ENCODE measurements at regions not wholly inside any gene's neighbourhood (a gene's known extent, or its start where the extent isn't known, plus 50 kb on each side); places are given as distances from the start of the nearest gene placed in this dataset.

- no peaks in the 10 kb centered on the region for H3K27me3 ChIP-seq (ENCODE audit: control insufficient read depth, extremely low read depth, insufficient read depth, low read length)
- H3K9me3 ChIP-seq (ENCODE audit: control insufficient read depth, low read depth, low read length), result no peaks in the 10 kb centered on the region
- H4K20me1 ChIP-seq (ENCODE audit: control insufficient read depth, extremely low read depth, insufficient read depth, low read length), result no peaks in the 10 kb centered on the region
- H3K36me3 ChIP-seq (ENCODE audit: control insufficient read depth in 2 of 2, extremely low read depth in 1 of 2, insufficient read depth in 2 of 2, low read length in 2 of 2), result no peaks in the 10 kb centered on the region
- H3K9ac ChIP-seq (ENCODE audit: control insufficient read depth, extremely low read depth, insufficient read depth, low read length), result no peak overlapping the region
- no peak overlapping the region for H3K27ac ChIP-seq (ENCODE audit: control insufficient read depth, insufficient read depth, low read length)
- H3K9me1 ChIP-seq (ENCODE audit: control insufficient read depth, extremely low read depth, insufficient read depth, low read length), result no peaks in the 10 kb centered on the region
- H3K79me2 ChIP-seq (ENCODE audit: control insufficient read depth, insufficient read depth, low read length), result no peaks in the 10 kb centered on the region
- no peak overlapping the region for H2AFZ ChIP-seq (ENCODE audit: control insufficient read depth, low read length)
- FAIRE-seq (no peak), DNase-seq (ENCODE audit: low read depth, low spot score) (no peak)
- TF ChIP-seq EZH2 (IDR thresholded peaks at IDR 0.05; ENCODE audit: low read length) (no peak), CTCF (optimal IDR thresholded peaks at IDR 0.05 in 1 of 3, IDR thresholded peaks at IDR 0.05 in 1 of 3, conservative IDR thresholded peaks at IDR 0.05 in 1 of 3; ENCODE audit: extremely low read depth in 1 of 3, insufficient read depth in 2 of 3, low read length in 3 of 3) (no peak)
- no peak overlapping the region for H3K4me2 ChIP-seq (ENCODE audit: control insufficient read depth, extremely low read depth, insufficient read depth, low read depth, low read length)
- dilution Hi-C loops (cut with MboI; ENCODE audit: extremely low pct_ligation_motif_present, low sequenced_read_pairs), result no loop called here
- no peak overlapping the region for H3K4me3 ChIP-seq (ENCODE audit: control insufficient read depth in 2 of 3, extremely low read depth in 1 of 3, insufficient read depth in 2 of 3, low read depth in 1 of 3, low read length in 3 of 3)
- H3K4me1 ChIP-seq (ENCODE audit: control insufficient read depth, extremely low read depth, insufficient read depth, low read length), result no peaks in the 10 kb centered on the region
Observed at GRCh38 chrX:4841216-4841745, 1127.8 kb upstream of the PRKX start.

GRCh38 chrX:4831574-4831973 is 1118.1 kb upstream of the PRKX start:
- FAIRE-seq (no peak), DNase-seq (ENCODE audit: low read depth, low spot score) (no peak)
- H3K9ac ChIP-seq (ENCODE audit: control insufficient read depth, extremely low read depth, insufficient read depth, low read length), result no peak overlapping the region
- dilution Hi-C loops (cut with MboI; ENCODE audit: extremely low pct_ligation_motif_present, low sequenced_read_pairs), result no loop called here
- no peak overlapping the region for H3K4me2 ChIP-seq (ENCODE audit: control insufficient read depth, extremely low read depth, insufficient read depth, low read depth, low read length)
- H3K9me3 ChIP-seq (ENCODE audit: control insufficient read depth, low read depth, low read length), result peaks cover 2% of the 10 kb centered on the region
- H2AFZ ChIP-seq (ENCODE audit: control insufficient read depth, low read length), result no peak overlapping the region
- H3K4me3 ChIP-seq (ENCODE audit: control insufficient read depth in 2 of 3, extremely low read depth in 1 of 3, insufficient read depth in 2 of 3, low read depth in 1 of 3, low read length in 3 of 3), result no peak overlapping the region
- no peaks in the 10 kb centered on the region for H3K9me1 ChIP-seq (ENCODE audit: control insufficient read depth, extremely low read depth, insufficient read depth, low read length)
- H3K79me2 ChIP-seq (ENCODE audit: control insufficient read depth, insufficient read depth, low read length), result no peaks in the 10 kb centered on the region
- H3K36me3 ChIP-seq (ENCODE audit: control insufficient read depth in 2 of 2, extremely low read depth in 1 of 2, insufficient read depth in 2 of 2, low read length in 2 of 2), result no peaks in the 10 kb centered on the region
- no peaks in the 10 kb centered on the region for H4K20me1 ChIP-seq (ENCODE audit: control insufficient read depth, extremely low read depth, insufficient read depth, low read length)
- no peaks in the 10 kb centered on the region for H3K4me1 ChIP-seq (ENCODE audit: control insufficient read depth, extremely low read depth, insufficient read depth, low read length)
- TF ChIP-seq EZH2 (IDR thresholded peaks at IDR 0.05; ENCODE audit: low read length) (no peak), CTCF (optimal IDR thresholded peaks at IDR 0.05 in 1 of 3, IDR thresholded peaks at IDR 0.05 in 1 of 3, conservative IDR thresholded peaks at IDR 0.05 in 1 of 3; ENCODE audit: extremely low read depth in 1 of 3, insufficient read depth in 2 of 3, low read length in 3 of 3) (no peak)
- H3K27me3 ChIP-seq (ENCODE audit: control insufficient read depth, extremely low read depth, insufficient read depth, low read length), result no peaks in the 10 kb centered on the region
- H3K27ac ChIP-seq (ENCODE audit: control insufficient read depth, insufficient read depth, low read length), result no peak overlapping the region
